ENCODE measurements at regions not wholly inside any gene's neighbourhood (a gene's known extent, or its start where the extent isn't known, plus 50 kb on each side); places are given as distances from the start of the nearest gene placed in this dataset.
"Not testable (repeated sequence)": the region's sequence is repeated elsewhere in the genome, so short reads cannot be mapped to it uniquely, and the experiment has no call there.

DNA sequence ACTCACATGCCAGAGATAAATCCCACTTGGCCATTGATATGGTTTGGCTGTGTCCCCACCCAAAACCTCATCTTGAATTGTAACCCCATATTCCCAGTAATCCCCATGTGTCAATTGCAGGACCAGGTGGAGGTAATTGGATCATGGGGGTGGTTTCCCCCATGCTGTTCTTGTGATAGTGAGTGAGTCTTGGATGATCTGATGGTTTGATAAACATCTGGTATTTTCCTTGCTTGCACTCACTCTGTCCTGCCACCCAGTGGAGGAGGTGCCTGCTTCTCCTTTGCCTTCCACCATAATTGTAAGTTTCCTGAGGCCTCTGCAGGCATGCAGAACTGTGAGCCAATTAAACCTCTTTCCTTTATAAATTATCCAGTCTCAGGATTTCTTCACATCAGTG is 50.4 kb upstream of the B3GAT2 start:
- ATAC-seq; DNase-seq; intact Hi-C loops (cut with micrococcal nuclease): not testable (repeated sequence)

DNA sequence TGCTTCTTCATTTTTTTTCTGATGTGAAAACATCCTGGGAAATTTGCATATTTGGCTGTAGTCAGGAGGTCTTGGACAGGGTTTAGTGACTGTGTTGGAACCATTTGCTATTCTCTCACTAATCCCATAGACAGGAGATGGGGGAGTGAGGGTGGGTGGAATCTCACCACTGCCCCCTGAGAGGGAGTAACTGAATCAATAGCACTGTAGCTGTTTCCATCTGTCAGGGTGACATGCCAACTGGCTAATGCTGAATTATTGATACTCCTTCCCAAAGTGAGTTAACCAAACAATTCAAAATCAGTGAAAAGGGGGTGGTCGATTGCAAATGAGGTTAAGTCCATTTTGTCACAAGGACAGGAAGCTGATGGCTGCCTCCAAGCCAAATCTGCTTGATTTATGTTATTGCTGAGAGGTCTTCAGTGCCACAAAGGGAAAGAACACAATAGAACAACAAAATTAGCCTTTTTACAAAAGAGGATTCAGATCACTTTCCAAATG is 55.1 kb upstream of the B3GAT2 start:
- DNase-seq (no peak), ATAC-seq (no peak)
- intact Hi-C loops (cut with micrococcal nuclease): loop anchor here (10.0 kb wide), 1 partner anchor 637 kb away; no protein-coding TSS in a partner anchor

DNA sequence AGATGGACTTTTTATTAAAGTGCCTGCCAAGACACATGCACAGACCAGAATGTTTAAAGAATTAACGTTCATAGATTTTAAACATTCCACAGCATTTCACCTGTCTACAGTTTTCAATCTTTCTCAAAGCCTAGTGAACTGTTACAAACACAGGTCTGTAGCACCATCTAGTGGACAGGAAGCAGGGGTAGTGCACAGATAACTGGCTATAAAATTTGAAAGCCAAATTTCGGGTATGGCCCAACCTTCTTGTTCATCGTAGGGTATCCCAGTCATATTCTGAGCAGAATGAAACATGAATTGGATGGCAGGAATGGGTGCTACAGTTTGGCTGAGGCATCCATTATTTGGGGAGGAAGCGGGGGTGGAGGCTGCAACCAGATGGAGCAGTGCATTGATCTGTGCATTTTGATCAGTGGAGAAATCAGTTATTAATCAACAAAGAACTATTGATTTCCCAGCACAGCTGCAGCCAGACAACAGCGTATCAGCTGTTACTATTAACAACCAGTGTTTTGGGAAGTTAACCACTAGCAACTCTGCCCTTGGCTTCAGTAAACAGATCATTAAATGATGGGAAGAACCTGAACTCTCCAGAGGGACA is 56.1 kb upstream of the B3GAT2 start:
- DNase-seq: no peak
- peak; percentile 68 for ATAC-seq
- intact Hi-C loops (cut with micrococcal nuclease): loop anchor here (10.0 kb wide), 1 partner anchor 638 kb away; no protein-coding TSS in a partner anchor

DNA sequence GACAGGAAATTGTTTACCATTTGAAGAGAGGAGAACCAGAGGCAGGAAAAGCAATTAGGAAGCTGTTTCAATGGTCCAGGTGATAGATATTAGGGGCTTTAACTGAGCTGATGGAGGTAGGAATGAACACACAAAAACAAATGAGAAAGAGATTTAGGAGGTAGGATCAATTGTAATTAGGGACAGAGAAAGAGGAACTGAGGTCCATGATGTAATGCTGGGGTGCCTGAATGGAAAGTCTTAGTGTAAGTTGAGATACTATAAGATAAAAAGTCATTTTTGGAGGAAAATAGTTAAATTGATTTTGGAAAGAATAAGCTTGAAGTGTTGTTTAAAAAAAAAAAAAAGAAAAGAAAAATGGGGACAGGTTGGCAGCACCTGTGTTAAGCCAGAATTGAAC is 58.5 kb upstream of the B3GAT2 start:
- DNase-seq: no peak
- ATAC-seq: no peak
- intact Hi-C loops (cut with micrococcal nuclease): loop anchor here (10.0 kb wide), 1 partner anchor 641 kb away; no protein-coding TSS in a partner anchor

DNA sequence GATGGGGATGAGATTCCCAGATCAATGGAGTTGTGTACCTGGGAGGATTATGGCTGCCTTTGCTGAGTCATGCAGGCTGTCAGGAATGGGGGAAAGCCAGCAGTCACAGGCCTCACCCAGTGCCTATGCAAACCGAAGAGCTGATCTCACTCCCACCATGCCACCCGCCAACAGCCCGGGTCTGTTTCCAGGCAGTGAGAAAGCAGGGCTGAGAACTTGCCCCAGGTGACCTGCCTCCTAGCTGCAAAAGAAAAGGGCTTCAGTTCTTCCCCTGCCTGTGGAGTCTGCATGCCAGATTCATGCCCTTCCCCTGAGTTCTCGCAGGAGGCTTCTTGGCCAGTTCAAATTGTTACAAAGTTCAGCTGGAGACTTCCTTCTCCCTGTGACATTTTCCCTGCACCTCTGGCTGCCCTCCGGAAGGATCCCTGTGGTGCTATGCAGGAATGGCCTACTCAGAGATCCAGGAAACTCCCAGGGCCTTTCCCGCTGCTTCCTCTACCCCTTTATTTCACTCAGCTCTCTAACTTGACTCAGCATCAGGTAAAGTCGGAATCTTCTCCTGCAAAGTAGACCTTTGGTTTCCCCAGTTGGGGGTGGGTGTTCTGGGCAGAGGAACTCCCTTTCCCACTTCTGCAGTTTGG is 71.5 kb upstream of the B3GAT2 start:
- ATAC-seq (no peak), DNase-seq (no peak)
- intact Hi-C loops (cut with micrococcal nuclease): no loop called here

DNA sequence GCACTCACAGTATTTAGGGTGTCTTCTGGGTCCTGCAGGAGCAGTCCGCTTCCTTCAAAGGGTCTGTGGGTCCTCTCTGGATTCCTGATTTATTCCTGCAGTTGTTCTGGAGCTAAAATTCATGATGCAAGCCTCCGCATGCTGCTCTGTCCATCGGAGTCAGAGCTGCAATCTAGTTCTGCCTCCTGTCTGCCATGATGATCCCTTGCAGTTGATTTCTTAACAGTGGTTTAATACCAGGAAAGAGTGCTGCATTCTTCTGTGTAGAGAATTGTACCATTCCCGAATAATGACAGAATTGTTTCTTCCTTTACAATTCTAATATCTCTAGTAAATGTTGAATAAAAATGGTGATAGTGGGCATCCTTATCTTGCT is 72.0 kb upstream of the B3GAT2 start:
- no peak for ATAC-seq
- no peak for DNase-seq
- intact Hi-C loops (cut with micrococcal nuclease): no loop called here

DNA sequence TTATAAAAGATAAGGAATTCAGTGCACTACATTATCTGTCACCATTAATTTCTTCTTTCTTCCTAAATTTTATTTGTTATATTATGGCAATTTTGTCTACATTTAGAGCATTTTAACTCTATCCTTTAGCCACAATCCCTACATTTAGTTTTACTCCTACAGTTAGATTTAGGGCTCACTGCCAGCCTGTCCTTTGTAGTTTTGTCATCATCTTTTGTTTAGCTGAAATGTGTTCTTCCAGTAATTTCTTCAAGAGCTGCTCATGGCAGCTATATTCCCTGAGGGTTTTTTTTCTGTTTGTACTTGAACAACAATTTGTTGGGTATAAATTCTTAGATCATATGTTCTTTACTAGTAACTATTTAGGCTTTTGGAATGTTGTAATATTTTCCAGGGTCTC is 72.7 kb upstream of the B3GAT2 start:
- intact Hi-C loops (cut with micrococcal nuclease): no loop called here
- ATAC-seq (no peak), DNase-seq (no peak)

DNA sequence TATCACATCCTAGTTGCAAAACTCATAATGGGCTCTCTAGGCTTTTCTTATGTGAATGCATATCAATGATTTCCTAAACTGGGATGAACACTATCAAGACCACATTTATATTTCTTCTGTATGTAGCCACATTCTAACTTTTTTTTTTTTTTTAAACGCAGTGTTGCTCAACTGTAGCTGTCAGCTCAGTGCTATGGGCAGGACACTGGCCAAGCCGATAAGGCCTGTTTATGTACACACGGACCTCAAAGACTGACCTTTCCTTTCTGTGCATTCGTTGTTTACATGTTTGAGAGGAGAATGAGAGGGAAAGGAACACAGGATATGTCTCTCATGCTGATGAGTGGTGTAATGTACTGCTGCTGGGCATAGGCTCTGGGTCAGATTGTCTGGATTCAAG is 75.1 kb upstream of the B3GAT2 start:
- no peak for DNase-seq
- intact Hi-C loops (cut with micrococcal nuclease): no loop called here
- ATAC-seq: no peak

DNA sequence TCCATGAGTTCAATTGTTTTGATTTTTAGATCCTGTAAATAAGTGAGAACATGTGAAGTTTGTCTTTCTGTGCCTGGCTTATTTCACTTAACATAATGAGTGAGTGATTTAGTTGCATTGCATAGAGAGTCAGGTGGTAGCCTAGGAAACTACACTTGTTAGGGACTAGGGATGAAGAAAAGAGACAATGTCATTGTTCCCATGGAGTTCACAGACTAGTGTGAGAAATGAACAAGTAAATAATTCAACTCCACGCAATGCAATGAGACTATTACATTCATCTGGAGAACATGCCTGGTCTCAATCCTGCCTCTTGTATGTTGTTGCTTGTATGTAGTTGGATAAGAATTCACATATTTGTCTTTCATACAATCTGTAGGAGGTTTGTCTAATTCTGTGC is 76.3 kb upstream of the B3GAT2 start:
- DNase-seq: no peak
- intact Hi-C loops (cut with micrococcal nuclease): no loop called here
- ATAC-seq: no peak

DNA sequence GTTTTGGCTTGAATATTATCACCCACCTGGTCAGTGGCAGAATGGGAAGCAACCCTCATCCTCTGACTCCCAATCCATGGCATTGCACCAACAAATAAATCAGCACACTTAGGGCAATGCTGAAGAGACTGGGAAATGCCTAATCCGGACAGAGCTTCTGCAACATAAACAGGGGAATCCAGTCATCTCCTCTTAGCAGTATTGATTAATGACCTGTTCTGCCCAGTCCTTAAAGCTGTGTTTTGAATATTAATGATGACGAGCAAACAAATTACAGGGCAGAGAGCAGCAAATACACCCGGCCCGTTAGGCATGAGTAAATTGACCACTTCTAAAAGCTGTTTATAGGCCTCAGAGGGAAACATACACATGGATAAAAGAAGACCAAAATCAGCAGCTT is 77.0 kb upstream of the B3GAT2 start:
- no peak for ATAC-seq
- no peak for DNase-seq
- intact Hi-C loops (cut with micrococcal nuclease): no loop called here

DNA sequence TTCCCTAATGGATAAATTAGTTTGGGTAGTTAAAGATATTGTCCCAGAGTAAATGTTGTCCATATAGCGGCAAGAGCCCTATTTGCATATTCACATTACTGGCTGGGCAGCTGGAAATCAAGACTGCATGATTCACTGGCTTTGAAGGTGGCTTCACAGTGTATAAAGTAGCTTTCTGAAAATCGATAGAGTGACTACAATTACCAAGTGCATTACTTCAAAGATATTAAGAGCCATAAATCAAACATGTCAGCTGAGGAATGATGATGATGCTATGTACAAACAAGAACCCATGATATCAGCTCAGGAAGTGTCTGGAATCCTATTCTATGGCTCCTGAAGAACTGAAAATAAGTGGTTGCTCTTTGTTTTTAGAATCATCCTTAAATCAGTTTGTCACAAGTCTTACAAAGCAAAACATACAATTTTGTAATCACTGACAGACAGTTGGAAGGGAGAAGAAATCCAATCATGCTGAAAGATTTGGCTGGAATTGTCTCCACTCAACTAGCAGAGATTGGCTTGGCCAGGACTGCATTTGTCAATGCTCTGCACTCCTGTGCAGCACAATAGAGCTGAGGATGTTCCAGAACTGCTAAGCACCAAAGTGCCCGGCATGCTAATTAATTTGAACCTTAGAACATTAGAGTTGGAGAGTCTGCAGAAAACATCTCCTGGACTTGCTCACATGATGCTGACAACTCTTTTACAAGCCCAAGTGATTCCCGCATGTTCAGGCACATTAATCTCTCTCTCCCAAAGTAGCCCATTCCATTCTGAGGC is 77.9 kb upstream of the B3GAT2 start:
- intact Hi-C loops (cut with micrococcal nuclease): no loop called here
- ATAC-seq: no peak
- DNase-seq: no peak

DNA sequence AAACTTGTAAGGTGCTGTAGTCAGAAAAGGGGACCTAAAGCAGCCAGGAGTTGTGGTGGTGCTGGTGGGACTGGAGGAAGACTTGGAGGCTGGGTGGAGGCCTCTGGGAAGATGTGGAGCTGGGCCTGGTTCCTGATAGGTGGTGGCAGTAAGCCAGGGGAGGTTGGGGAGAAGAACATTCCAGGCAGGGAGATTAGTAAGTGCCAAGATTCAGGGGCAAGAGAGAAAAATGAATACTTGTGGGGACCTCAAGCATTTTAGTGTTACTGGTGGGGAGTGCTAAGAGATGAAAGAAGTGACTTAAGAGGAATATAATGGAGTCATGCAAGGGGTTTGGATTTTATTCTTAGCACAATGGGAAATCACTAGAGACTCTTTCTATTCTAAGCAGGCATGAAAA is 79.0 kb upstream of the B3GAT2 start:
- no peak for ATAC-seq
- intact Hi-C loops (cut with micrococcal nuclease): no loop called here
- DNase-seq: no peak

DNA sequence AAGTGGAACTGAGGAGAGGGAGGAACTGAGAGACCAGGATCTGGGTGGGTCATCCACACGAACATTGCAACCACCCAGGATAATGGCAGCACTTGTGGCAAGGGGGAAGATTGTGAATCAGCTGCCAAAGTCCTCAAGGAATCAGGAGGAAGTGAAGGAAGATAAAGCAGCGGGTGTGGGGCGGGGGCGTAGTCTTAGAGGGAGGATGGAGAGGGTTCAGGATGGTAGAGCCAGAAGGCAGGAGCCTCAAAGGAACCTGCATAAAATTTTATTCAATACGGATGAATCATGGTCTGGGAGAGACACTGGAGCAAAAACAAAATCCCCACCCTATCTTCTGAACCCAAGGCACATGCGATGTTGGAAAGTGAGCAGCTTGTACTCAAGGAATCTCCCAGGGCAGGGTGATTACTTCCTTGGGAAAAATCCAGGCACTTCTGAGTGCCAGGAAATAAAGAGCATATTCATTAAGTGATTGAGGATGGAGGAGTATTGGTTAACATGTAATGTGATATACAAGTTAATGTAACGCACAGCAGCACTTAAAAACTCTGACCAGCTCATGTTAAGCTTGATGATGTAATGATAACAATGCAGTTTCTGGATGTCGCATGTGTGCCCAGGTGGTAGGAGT is 82.0 kb upstream of the B3GAT2 start:
- intact Hi-C loops (cut with micrococcal nuclease): no loop called here
- DNase-seq (no peak), ATAC-seq (no peak)

DNA sequence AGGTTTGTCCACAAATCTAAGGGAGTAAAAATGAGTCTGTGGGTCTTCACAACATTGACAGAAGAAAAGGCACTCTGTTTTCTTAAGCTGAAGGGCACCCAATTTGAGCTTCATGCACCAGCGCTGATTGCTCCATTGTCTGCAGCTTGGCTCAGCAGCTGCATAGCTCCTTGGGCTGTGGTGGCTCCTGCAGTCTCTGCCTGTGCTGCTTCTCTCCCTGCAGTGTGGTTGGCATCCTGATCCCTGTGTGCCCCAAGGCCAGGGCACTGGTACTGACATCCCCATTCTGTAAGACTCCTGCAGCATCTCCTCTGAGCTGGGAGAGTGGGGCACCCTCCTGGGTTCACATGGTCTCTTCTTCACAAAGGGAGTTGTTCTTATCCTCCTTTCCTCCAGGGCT is 83.2 kb upstream of the B3GAT2 start:
- DNase-seq (no peak), ATAC-seq (no peak)
- intact Hi-C loops (cut with micrococcal nuclease): no loop called here

DNA sequence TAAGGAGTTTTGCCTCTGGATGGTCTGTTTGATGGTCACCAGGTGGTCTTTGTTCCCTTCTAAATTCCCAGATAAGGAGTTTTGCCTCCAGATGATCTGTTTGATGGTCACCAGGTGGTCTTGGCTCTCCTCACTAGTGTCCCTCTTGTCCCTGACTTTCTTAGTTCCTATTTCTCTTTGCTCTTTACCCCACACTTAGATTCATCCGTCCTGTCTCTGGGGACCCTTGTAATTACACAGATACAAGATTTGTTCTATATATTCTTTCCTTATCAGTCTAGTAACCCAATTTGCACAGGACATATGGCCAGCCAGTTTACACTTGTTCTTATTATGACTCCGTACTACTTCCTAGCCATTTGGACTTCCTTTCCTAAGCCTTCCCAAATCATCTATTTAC is 84.0 kb upstream of the B3GAT2 start:
- DNase-seq (no peak), ATAC-seq (no peak)
- intact Hi-C loops (cut with micrococcal nuclease): no loop called here

DNA sequence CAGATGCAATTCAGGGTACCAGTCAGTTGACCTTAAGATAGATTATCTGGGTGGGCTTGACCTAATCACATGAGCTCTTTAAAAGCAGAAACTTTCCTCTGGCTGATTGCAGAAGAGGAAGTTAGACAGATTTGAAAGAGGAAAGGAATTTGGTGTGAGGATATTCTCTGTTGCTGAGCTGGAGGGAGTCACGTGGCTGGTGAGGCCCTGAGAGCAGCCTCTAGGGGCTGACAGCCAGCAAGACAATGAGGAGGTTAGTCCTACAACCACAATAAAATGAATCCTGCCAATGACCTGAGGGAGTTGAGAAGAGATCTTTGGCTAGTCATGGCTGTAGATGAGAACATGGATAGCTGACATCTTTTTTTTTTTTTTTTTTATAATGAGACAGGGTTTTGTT is 87.0 kb upstream of the B3GAT2 start:
- no peak for ATAC-seq
- intact Hi-C loops (cut with micrococcal nuclease): no loop called here
- peak; percentile 22 for DNase-seq

DNA sequence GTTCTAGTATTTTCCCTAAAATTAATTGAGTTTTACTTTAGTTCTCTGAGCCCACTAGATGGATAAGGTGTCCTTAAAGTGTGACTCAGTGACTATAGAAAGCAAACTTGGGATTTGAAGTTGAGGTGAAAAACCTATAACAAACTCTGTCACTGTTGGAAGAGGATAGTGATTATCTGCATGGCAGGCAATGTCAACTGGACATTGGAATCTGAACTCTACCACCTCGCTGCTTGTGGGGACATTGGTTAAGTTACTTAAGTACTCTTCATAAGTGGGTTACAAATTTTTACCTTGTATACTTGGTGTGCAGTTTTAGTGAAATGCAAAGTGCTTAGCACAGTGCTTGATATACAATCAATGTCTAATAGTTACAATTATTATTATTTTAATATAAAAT is 87.9 kb upstream of the B3GAT2 start:
- ATAC-seq: no peak
- intact Hi-C loops (cut with micrococcal nuclease): no loop called here
- no peak for DNase-seq

DNA sequence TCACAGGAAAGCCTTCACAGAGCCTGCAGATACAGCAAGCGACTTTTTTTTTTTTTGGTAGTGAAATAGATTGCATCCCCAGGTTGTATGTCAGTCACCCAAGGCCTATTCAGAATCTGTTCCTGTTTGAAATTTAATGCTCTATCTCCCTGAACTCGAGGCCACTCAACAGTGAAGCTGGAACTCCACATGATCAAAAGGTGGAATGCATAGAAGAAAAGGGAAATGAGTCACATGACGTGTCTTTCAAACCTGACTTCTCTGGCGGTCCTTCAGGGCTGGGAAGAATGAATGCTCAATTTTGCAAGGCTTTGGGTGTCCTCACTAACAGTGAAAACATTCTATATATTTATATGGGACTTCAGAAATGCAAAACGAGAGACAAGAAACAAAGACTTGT is 88.4 kb upstream of the B3GAT2 start:
- ATAC-seq: no peak
- no peak for DNase-seq
- intact Hi-C loops (cut with micrococcal nuclease): no loop called here

DNA sequence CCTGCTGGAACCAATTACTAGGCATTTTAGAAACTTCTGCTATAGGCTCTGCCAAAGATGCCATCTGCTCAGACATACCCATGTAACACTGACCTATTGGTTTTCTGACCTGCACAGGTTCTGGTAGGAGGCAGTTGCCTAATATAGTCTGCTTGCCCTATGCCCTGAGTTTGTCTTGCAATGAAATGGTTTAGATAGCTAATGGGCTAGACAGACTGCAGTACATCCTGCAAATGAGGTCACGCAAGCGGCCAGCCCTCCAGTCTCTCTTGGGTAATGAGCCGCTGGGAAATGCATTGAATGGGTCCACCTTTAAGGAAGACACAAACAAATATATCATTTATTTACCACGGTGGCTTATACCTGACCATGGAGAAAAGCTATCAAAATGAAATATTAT is 90.6 kb upstream of the B3GAT2 start:
- DNase-seq (no peak), ATAC-seq (peak; percentile 24)
- intact Hi-C loops (cut with micrococcal nuclease): no loop called here
